Endodermal cell (in vitro differentiated cells): ENCODE measurements at regions not wholly inside any gene's neighbourhood (a gene's known extent, or its start where the extent isn't known, plus 50 kb on each side); places are given as distances from the start of the nearest gene placed in this dataset.

Source experiments
- DNase-seq: peaks from one replicate; pipeline ENCODE4 v3.0.0-alpha.2; 2017
- H3K27ac ChIP-seq: 2 replicates; pipeline ENCODE4 v1.5.1; 2013; ENCODE audit warnings: mild to moderate bottlenecking, low read depth, low read length, moderate library complexity
- H3K27me3 ChIP-seq: 2 replicates; pipeline ENCODE4 v1.6.1; 2013; ENCODE audit warnings: mild to moderate bottlenecking, low read length, moderate library complexity; ENCODE audit not compliant: insufficient read depth, control insufficient read depth, poor library complexity, severe bottlenecking
- H3K36me3 ChIP-seq: 2 replicates; pipeline ENCODE4 v1.7.0; 2013; ENCODE audit warnings: mild to moderate bottlenecking, low read length, moderate library complexity; ENCODE audit not compliant: control insufficient read depth, insufficient read depth
- H3K4me1 ChIP-seq: one replicate; pipeline ENCODE4 v1.7.0; 2013; ENCODE audit warnings: low read length; ENCODE audit not compliant: control insufficient read depth, insufficient read depth
- H3K4me3 ChIP-seq: 2 replicates; pipeline ENCODE4 v1.5.1; 2013; ENCODE audit warnings: mild to moderate bottlenecking, low read length, moderate library complexity
- H3K9ac ChIP-seq: 2 replicates; pipeline ENCODE4 v1.6.1; 2013; ENCODE audit warnings: mild to moderate bottlenecking, low read length, moderate library complexity; ENCODE audit not compliant: poor library complexity, severe bottlenecking; ENCODE audit errors: extremely low read depth
- H3K9me3 ChIP-seq: 2 replicates; pipeline ENCODE4 v1.6.1; 2013; ENCODE audit warnings: mild to moderate bottlenecking, low read length, moderate library complexity; ENCODE audit not compliant: control insufficient read depth
- H3K27ac Mint-ChIP-seq: 2 replicates; pipeline ENCODE4 v1.8.0; 2020; ENCODE audit warnings: mixed read lengths
- H3K27me3 Mint-ChIP-seq: 2 replicates; pipeline ENCODE4 v1.8.0; 2021; ENCODE audit warnings: mild to moderate bottlenecking, mixed read lengths; ENCODE audit not compliant: insufficient read depth
- H3K36me3 Mint-ChIP-seq: 2 replicates; pipeline ENCODE4 v1.8.0; 2020; ENCODE audit warnings: low read depth, mixed read lengths
- H3K4me1 Mint-ChIP-seq: 2 replicates; pipeline ENCODE4 v1.8.0; 2020; ENCODE audit warnings: mixed read lengths
- H3K4me3 Mint-ChIP-seq: 2 replicates; pipeline ENCODE4 v1.8.0; 2020; ENCODE audit warnings: mild to moderate bottlenecking, moderate library complexity, mixed read lengths
- H3K9me3 Mint-ChIP-seq: 2 replicates; pipeline ENCODE4 v1.8.0; 2020; ENCODE audit warnings: mild to moderate bottlenecking, mixed read lengths
- WGBS, 2 experiments: methylation state at CpG; one replicate each; pipeline versions ENCODE4 v1.1.5 to v1.1.7; 2013; ENCODE audit warnings: missing lambda C conversion rate in 2 of 2, mixed read lengths in 1 of 2; ENCODE audit not compliant: insufficient coverage in 1 of 2, insufficient read length in 1 of 2; 5-methylcytosine and 5-hydroxymethylcytosine counted together
- TF ChIP-seq, protein P1 (sequence below): fragments of 200-600 bp; sonication (generic); conservative IDR thresholded peaks from 2 replicates; pipeline ENCODE4 v1.5.0; 2021; ENCODE audit warnings: antibody characterized with exemption, mild to moderate bottlenecking

DNA sequence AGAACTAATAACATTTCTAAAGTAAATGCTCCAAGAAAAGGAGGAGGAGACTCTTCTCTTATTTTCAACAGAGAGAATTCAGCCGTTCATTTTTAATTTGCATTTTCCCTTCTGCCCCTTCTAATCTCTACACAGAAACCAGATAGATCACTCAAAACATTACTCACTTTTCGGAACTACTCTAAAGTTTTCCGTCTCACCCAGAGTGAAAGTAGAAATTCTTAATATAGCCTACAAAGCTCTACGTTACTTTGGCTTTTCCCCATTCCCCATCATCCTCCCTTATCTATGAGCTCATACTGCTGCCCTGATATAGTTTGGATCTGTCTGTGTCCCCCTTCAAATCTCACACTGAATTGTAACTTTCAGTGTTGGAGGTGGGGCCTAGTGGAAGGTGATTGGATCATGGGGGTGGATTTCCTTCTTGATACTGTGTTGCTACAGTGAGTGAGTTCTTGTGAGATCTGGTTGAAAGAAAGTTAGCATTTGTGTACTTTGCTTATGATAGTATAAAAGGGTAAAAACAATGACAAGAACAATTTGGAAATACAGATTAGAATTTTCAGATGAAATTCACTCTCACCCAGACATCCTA is 188.2 kb downstream of the AMY1C start:
- Mint-ChIP-seq H3K36me3 (no peaks in the 10 kb centered on the region), H3K9me3 (no peaks in the 10 kb centered on the region), H3K4me1 (no peaks in the 10 kb centered on the region), H3K27me3 (peaks cover 8% of the 10 kb centered on the region), H3K27ac (no peak overlapping the region), H3K4me3 (no peak overlapping the region)
- H3K4me3 ChIP-seq, result no peak overlapping the region
- H3K4me1 ChIP-seq, result no peaks in the 10 kb centered on the region
- TF ChIP-seq, protein P1, sequence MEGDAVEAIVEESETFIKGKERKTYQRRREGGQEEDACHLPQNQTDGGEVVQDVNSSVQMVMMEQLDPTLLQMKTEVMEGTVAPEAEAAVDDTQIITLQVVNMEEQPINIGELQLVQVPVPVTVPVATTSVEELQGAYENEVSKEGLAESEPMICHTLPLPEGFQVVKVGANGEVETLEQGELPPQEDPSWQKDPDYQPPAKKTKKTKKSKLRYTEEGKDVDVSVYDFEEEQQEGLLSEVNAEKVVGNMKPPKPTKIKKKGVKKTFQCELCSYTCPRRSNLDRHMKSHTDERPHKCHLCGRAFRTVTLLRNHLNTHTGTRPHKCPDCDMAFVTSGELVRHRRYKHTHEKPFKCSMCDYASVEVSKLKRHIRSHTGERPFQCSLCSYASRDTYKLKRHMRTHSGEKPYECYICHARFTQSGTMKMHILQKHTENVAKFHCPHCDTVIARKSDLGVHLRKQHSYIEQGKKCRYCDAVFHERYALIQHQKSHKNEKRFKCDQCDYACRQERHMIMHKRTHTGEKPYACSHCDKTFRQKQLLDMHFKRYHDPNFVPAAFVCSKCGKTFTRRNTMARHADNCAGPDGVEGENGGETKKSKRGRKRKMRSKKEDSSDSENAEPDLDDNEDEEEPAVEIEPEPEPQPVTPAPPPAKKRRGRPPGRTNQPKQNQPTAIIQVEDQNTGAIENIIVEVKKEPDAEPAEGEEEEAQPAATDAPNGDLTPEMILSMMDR, result no peak
- 96 to 100% methylated on average over 2 to 4 of the region's 4 CpGs for WGBS, 2 experiments
- H3K9me3 ChIP-seq, result no peaks in the 10 kb centered on the region
- H3K27ac ChIP-seq, result no peak overlapping the region
- DNase-seq, result no peak
- H3K27me3 ChIP-seq, result peaks cover 4% of the 10 kb centered on the region
- no peak overlapping the region for H3K9ac ChIP-seq
- H3K36me3 ChIP-seq, result no peaks in the 10 kb centered on the region

DNA sequence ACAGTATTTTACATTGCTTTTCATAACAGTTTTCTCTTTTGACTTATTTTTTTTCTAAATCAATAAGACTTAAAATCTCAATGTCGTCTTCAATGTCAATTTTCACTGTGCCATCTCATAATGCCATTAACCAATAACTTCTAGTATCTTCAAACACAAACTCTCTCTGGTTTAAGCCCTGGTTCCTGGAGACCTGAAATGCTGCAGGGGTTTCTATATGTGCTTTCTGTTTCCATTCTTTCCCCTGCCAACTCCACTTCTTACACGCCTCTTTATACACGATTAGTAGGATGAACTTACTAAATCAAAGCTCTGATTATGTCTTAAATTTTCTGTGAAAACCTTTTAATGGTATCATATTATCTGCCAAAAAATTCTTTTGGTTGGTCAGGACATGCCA is 191.4 kb downstream of the AMY1C start:
- Mint-ChIP-seq H3K4me3 (no peak overlapping the region), H3K36me3 (no peaks in the 10 kb centered on the region), H3K27ac (no peak overlapping the region), H3K27me3 (peaks cover 13% of the 10 kb centered on the region), H3K9me3 (no peaks in the 10 kb centered on the region), H3K4me1 (peaks cover 2% of the 10 kb centered on the region)
- Histone ChIP-seq H3K9ac (no peak overlapping the region), H3K27ac (no peak overlapping the region), H3K9me3 (no peaks in the 10 kb centered on the region), H3K27me3 (peaks cover 8% of the 10 kb centered on the region), H3K36me3 (no peaks in the 10 kb centered on the region), H3K4me3 (no peak overlapping the region), H3K4me1 (no peaks in the 10 kb centered on the region)
- DNase-seq, result no peak
- 0 to 60% methylated on average over 1 to 3 of the region's 3 CpGs for WGBS, 2 experiments
- TF ChIP-seq, protein P1, result no peak

DNA sequence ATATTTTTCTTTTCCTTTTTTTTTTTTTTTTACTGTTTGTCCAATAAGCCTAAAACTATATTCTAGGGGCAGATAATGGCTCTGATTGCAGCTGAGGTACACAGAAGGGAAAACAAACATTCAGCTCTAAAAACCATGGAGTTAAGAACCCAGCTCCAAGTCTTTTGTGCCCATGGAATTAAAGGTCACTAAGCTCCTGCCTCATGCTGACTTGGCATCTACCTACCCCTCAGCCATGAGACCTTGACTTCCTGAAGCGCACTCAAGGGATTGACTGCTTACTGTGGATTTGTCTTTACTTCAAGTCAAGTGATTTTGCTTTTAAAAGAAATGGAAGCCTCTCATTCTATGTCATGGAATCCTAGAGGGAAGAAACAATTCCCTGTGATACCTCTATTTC is 192.3 kb downstream of the AMY1C start:
- Histone ChIP-seq H3K4me3 (no peak overlapping the region), H3K36me3 (no peaks in the 10 kb centered on the region), H3K9me3 (no peaks in the 10 kb centered on the region), H3K27me3 (peaks cover 8% of the 10 kb centered on the region), H3K9ac (no peak overlapping the region), H3K4me1 (no peaks in the 10 kb centered on the region), H3K27ac (no peak overlapping the region)
- peaks cover 13% of the 10 kb centered on the region for H3K27me3 Mint-ChIP-seq
- H3K9me3 Mint-ChIP-seq, result no peaks in the 10 kb centered on the region
- no peak overlapping the region for H3K4me3 Mint-ChIP-seq
- H3K4me1 Mint-ChIP-seq, result peaks cover 2% of the 10 kb centered on the region
- no peaks in the 10 kb centered on the region for H3K36me3 Mint-ChIP-seq
- H3K27ac Mint-ChIP-seq, result no peak overlapping the region
- WGBS, 2 experiments, result 89% methylated on average over 1 of the region's 1 CpG; no CpG with 5 or more reads in 1 of the 2 experiments
- DNase-seq, result no peak
- TF ChIP-seq, protein P1, result no peak
